Breast epithelium (tissue), 4 donors: ENCODE measurements at regions not wholly inside any gene's neighbourhood (a gene's known extent, or its start where the extent isn't known, plus 50 kb on each side); places are given as distances from the start of the nearest gene placed in this dataset.

ENCODE experiments used
- DNase-seq, 2 donors: peaks; one replicate each; pipeline ENCODE4 v3.0.0-alpha.2; 2019; ENCODE audit warnings: low spot score in 2 of 2
- H3K27ac ChIP-seq, 2 donors: fragments of 200-600 bp; sonication (generic) in 1 of 2; one replicate each; pipeline ENCODE4 v1.5.1; 2016 to 2019; ENCODE audit warnings: mild to moderate bottlenecking in 1 of 2
- H3K27me3 ChIP-seq, 2 donors: fragments of 200-600 bp; sonication (generic) in 1 of 2; one replicate each; pipeline versions ENCODE4 v1.5.1 to v1.6.0; 2017 to 2019; ENCODE audit warnings: control low read depth in 1 of 2, mild to moderate bottlenecking in 1 of 2
- H3K36me3 ChIP-seq: fragments of 200-600 bp; one replicate; pipeline ENCODE4 v1.5.1; 2019
- H3K4me1 ChIP-seq, 2 donors: fragments of 200-600 bp; sonication (generic); one replicate each; pipeline ENCODE4 v1.5.1; 2016 to 2019; ENCODE audit warnings: control low read depth in 1 of 2
- H3K4me3 ChIP-seq, 3 donors: fragments of 200-600 bp; sonication (generic); 1 replicate in 2 of 3; 2 replicates in 1 of 3; pipeline ENCODE4 v1.5.1; 2016 to 2019; ENCODE audit warnings: mild to moderate bottlenecking in 3 of 3, moderate library complexity in 2 of 3
- H3K9me3 ChIP-seq, 2 donors: fragments of 200-600 bp; sonication (generic) in 1 of 2; one replicate each; pipeline ENCODE4 v1.5.1; 2016 to 2019; ENCODE audit warnings: control low read depth in 1 of 2
- POLR2A ChIP-seq: fragments of 450-650 bp; IDR thresholded peaks from one replicate; pipeline ENCODE4 v1.6.1; 2016; ENCODE audit warnings: antibody characterized with exemption, mild to moderate bottlenecking, moderate library complexity
- POLR2AphosphoS5 ChIP-seq, 3 donors: sonication (generic); formaldehyde crosslinking; IDR thresholded peaks; one replicate each; pipeline ENCODE4 v1.6.1; 2017; ENCODE audit warnings: antibody characterized with exemption in 3 of 3
- intact Hi-C: fragments of 100-400 bp; cut with DNase I; formaldehyde crosslinking; loops from one replicate; pipeline ENCODE4 v1.15.1; 2023; ENCODE audit warnings: low total_unique reads
- TF ChIP-seq, protein P1 (sequence below), 3 donors: fragments of 450-650 bp; IDR thresholded peaks; one replicate each; pipeline ENCODE4 v1.5.1; 2016 to 2017; ENCODE audit warnings: antibody characterized with exemption in 3 of 3, mild to moderate bottlenecking in 3 of 3, moderate library complexity in 3 of 3

DNA sequence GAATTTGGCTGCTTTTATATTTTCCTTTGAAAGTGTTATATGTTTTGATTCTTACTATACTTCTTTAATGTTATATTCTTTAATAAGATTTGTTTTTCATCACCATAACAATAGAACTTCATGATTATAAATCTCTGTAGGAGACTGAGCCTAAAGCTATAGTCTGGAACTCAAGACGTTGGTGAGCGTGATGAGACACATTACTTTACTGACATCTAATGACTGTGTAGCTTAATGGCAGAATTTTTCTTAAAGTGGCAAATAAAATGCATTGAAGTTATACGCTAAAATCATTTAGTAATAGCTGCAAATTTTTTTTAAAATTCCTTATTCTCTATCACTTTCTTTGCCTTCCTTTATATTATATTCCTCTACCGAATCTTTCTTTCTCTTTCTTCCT is 56.1 kb upstream of the HAO2 start:
- Histone ChIP-seq H3K4me1 (no peaks in the 10 kb centered on the region), H3K9me3 (no peaks in the 10 kb centered on the region), H3K36me3 (no peaks in the 10 kb centered on the region), H3K27ac (no peak overlapping the region), H3K27me3 (no peaks in the 10 kb centered on the region), H3K4me3 (no peak overlapping the region)
- TF ChIP-seq POLR2A (no peak), POLR2AphosphoS5 (IDR thresholded peaks at IDR 0.05) (no peak)
- TF ChIP-seq, protein P1, sequence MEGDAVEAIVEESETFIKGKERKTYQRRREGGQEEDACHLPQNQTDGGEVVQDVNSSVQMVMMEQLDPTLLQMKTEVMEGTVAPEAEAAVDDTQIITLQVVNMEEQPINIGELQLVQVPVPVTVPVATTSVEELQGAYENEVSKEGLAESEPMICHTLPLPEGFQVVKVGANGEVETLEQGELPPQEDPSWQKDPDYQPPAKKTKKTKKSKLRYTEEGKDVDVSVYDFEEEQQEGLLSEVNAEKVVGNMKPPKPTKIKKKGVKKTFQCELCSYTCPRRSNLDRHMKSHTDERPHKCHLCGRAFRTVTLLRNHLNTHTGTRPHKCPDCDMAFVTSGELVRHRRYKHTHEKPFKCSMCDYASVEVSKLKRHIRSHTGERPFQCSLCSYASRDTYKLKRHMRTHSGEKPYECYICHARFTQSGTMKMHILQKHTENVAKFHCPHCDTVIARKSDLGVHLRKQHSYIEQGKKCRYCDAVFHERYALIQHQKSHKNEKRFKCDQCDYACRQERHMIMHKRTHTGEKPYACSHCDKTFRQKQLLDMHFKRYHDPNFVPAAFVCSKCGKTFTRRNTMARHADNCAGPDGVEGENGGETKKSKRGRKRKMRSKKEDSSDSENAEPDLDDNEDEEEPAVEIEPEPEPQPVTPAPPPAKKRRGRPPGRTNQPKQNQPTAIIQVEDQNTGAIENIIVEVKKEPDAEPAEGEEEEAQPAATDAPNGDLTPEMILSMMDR (IDR thresholded peaks at IDR 0.05) = no peak
- DNase-seq = no peak
- intact Hi-C loops = no loop called here

- intact Hi-C loops = no loop called here
- no peak for DNase-seq
- no peaks in the 10 kb centered on the region for H3K27me3 ChIP-seq
- H3K4me1 ChIP-seq = no peaks in the 10 kb centered on the region
- no peak overlapping the region for H3K27ac ChIP-seq
- no peak overlapping the region for H3K4me3 ChIP-seq
- no peaks in the 10 kb centered on the region for H3K9me3 ChIP-seq
- no peaks in the 10 kb centered on the region for H3K36me3 ChIP-seq
- TF ChIP-seq POLR2A (no peak), POLR2AphosphoS5 (IDR thresholded peaks at IDR 0.05) (no peak)
- TF ChIP-seq, protein P1 (IDR thresholded peaks at IDR 0.05) = no peak
These were observed 54.4 kb upstream of the HAO2 start for GRCh38 chr1:119314001-119314796.

DNA sequence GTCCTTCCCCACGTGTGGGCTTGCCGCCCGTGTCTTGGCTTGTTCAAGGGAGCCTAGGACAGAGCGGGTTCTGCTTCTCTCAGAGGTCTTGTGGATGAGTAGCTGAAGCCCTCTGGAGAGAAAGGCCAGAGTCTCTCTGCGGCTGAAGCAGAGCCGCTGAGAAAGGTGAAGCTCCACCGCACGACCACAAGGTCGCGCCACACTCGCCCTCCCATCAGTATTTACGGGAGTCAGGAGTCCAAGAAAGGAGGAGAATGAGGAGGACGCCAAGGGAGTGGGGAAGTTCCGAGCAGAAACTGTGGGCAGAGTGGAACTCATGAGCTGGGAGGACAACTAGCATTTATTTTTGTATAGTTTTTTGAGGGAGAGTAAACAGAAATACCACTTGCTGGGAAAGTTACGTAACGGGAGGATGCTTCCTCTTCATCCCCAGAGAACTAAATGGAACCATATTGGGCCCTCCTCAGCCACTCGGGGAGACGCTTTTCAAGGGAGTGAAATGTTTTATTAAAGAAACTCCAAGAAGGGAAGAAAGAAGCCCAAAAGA is 51.6 kb upstream of the HAO2 start:
- H3K27me3 ChIP-seq = no peaks in the 10 kb centered on the region
- H3K4me3 ChIP-seq = peak overlapping the region in 1 of 3 donors; percentile 6
- intact Hi-C loops = no loop called here
- no peak for DNase-seq
- H3K27ac ChIP-seq = peak overlapping the region in 1 of 2 donors; percentile 13
- no peaks in the 10 kb centered on the region for H3K36me3 ChIP-seq
- no peaks in the 10 kb centered on the region for H3K9me3 ChIP-seq
- TF ChIP-seq, protein P1 (IDR thresholded peaks at IDR 0.05) = no peak
- no peak for TF ChIP-seq POLR2A
- no peaks in the 10 kb centered on the region for H3K4me1 ChIP-seq

GRCh38 chr1:119318466-119319309 is 49.9 kb upstream of the HAO2 start:
- intact Hi-C loops = no loop called here
- no peaks in the 10 kb centered on the region for H3K9me3 ChIP-seq
- no peaks in the 10 kb centered on the region for H3K4me1 ChIP-seq
- H3K4me3 ChIP-seq = no peak overlapping the region
- H3K36me3 ChIP-seq = no peaks in the 10 kb centered on the region
- no peak for DNase-seq
- H3K27ac ChIP-seq = no peak overlapping the region
- no peaks in the 10 kb centered on the region for H3K27me3 ChIP-seq
- TF ChIP-seq, protein P1 (IDR thresholded peaks at IDR 0.05) = no peak
- TF ChIP-seq POLR2AphosphoS5 (IDR thresholded peaks at IDR 0.05) (no peak), POLR2A (no peak)
